ENCODE measurements at regions not wholly inside any gene's neighbourhood (a gene's known extent, or its start where the extent isn't known, plus 50 kb on each side); places are given as distances from the start of the nearest gene placed in this dataset.

DNA sequence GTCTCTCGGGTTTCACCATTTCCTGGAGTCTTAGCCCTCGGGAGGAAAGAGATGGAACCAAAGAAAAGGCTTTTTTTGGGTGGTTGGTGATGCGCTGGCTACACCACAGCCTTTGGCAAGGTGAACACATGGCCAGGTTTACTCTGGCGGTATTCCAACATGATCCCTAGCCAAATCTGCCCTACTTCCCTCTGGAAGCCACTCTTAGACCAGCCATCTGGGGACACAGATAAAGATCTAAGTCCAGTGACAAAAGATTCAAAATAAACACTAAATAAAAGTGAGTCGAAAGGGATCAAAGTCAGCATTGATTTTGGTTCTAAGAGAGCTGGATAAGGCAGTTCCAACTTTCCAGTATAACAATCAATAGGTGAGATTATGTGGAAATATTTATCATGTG, 694.5 kb downstream of the VRK1 start:
- TF ChIP-seq CTCF (IDR thresholded peaks at IDR 0.05) (no peak), POLR2A (IDR thresholded peaks at IDR 0.05) (no peak)
